ENCODE measurements at regions not wholly inside any gene's neighbourhood (a gene's known extent, or its start where the extent isn't known, plus 50 kb on each side); places are given as distances from the start of the nearest gene placed in this dataset.

DNA sequence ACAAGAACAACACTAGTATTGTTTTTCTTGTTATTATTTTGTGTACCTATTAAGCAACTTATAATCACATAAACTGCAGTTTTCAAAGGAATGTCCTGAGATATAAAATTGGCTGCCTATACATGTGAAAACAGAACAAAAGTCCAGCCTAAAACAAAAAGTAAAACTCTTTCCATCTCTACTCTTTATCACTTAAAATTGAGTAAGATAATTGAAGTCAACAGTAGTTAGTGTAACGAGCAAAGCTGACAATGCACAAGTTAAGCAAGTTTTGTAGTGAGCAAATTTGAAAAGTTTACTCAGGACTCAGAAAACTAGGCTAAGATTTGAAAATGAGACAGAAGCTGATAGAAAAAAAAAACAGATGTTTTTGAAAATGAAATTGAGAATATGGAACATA is 941.4 kb upstream of the MAN1A1 start:
- WGBS (ENCODE audit: low lambda C conversion rate), result 88% methylated on average over 1 of the region's 1 CpG
- H2AFZ ChIP-seq (ENCODE audit: low read length), result no peak overlapping the region
- H3K79me2 ChIP-seq (ENCODE audit: insufficient read depth, low read length), result no peaks in the 10 kb centered on the region
- BruUV-seq (replicated peaks), result no TSS peak
- H3K36me3 ChIP-seq (replicated peaks in 1 of 2; ENCODE audit: control insufficient read depth in 1 of 2, insufficient read depth in 2 of 2, low read length in 2 of 2), result no peaks in the 10 kb centered on the region
- POLR2A ChIA-PET, result no interaction called here
- FAIRE-seq (no peak), DNase-seq (ENCODE audit: low spot score) (no peak), ATAC-seq (no peak)
- TF ChIP-seq NR2F1 (CRISPR knock-in tag; IDR thresholded peaks at IDR 0.05) (no peak), STAT5B (CRISPR knock-in tag; IDR thresholded peaks at IDR 0.05) (no peak), SIN3B (IDR thresholded peaks at IDR 0.05; ENCODE audit: low read length) (no peak), FOXK2 (IDR thresholded peaks at IDR 0.05) (no peak), ARNT2 (CRISPR knock-in tag; IDR thresholded peaks at IDR 0.05; ENCODE audit: low read depth) (no peak), FOXC1 (CRISPR knock-in tag; IDR thresholded peaks at IDR 0.05; ENCODE audit: borderline replicate concordance) (no peak), ZNF230 (CRISPR knock-in tag; IDR thresholded peaks at IDR 0.05) (no peak), ELF3 (CRISPR knock-in tag; IDR thresholded peaks at IDR 0.05) (no peak), CBX2 (IDR thresholded peaks at IDR 0.05; ENCODE audit: low read depth, low read length) (no peak), CBX2 (CRISPR knock-in tag; IDR thresholded peaks at IDR 0.05; ENCODE audit: low read depth) (no peak), ZNF619 (CRISPR knock-in tag; IDR thresholded peaks at IDR 0.05) (no peak), ZFP37 (CRISPR knock-in tag; IDR thresholded peaks at IDR 0.05; ENCODE audit: borderline replicate concordance) (no peak), PRMT3 (CRISPR knock-in tag; IDR thresholded peaks at IDR 0.05; ENCODE audit: borderline replicate concordance, low read depth) (no peak), ZNF75D (CRISPR knock-in tag; IDR thresholded peaks at IDR 0.05; ENCODE audit: borderline replicate concordance) (no peak), ZNF720 (CRISPR knock-in tag; IDR thresholded peaks at IDR 0.05) (no peak)
- TF ChIP-seq, protein P1, sequence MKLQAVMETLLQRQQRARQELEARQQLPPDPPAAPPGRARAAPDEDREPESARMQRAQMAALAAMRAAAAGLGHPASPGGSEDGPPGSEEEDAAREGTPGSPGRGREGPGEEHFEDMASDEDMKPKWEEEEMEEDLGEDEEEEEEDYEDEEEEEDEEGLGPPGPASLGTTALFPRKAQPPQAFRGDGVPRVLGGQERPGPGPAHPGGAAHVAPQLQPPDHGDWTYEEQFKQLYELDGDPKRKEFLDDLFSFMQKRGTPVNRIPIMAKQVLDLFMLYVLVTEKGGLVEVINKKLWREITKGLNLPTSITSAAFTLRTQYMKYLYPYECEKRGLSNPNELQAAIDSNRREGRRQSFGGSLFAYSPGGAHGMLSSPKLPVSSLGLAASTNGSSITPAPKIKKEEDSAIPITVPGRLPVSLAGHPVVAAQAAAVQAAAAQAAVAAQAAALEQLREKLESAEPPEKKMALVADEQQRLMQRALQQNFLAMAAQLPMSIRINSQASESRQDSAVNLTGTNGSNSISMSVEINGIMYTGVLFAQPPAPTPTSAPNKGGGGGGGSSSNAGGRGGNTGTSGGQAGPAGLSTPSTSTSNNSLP (IDR thresholded peaks at IDR 0.05; ENCODE audit: low read depth, low read length), result no peak
- TF ChIP-seq, protein P2, sequence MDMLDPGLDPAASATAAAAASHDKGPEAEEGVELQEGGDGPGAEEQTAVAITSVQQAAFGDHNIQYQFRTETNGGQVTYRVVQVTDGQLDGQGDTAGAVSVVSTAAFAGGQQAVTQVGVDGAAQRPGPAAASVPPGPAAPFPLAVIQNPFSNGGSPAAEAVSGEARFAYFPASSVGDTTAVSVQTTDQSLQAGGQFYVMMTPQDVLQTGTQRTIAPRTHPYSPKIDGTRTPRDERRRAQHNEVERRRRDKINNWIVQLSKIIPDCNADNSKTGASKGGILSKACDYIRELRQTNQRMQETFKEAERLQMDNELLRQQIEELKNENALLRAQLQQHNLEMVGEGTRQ (IDR thresholded peaks at IDR 0.05; ENCODE audit: low read depth, low read length), result no peak
- TF ChIP-seq, protein P2 (CRISPR knock-in tag; IDR thresholded peaks at IDR 0.05; ENCODE audit: borderline replicate concordance), result no peak
- TF ChIP-seq, protein P3, sequence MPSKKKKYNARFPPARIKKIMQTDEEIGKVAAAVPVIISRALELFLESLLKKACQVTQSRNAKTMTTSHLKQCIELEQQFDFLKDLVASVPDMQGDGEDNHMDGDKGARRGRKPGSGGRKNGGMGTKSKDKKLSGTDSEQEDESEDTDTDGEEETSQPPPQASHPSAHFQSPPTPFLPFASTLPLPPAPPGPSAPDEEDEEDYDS (CRISPR knock-in tag; IDR thresholded peaks at IDR 0.05), result no peak
- H3K9me3 ChIP-seq (ENCODE audit: low read length), result no peaks in the 10 kb centered on the region
- H3K9ac ChIP-seq (ENCODE audit: insufficient read depth, low read depth, low read length), result no peak overlapping the region
- H3K27ac ChIP-seq (ENCODE audit: extremely low read length, insufficient read depth, low read length), result no peak overlapping the region
- no peaks in the 10 kb centered on the region for H4K20me1 ChIP-seq (ENCODE audit: insufficient read depth, low read length)
- no peaks in the 10 kb centered on the region for H3K27me3 ChIP-seq (ENCODE audit: control insufficient read depth in 1 of 2, insufficient read depth in 2 of 2, low read length in 2 of 2)
- H3K4me2 ChIP-seq (ENCODE audit: low read depth, low read length), result no peak overlapping the region
- CTCF ChIA-PET (ENCODE audit: low intra/inter-chr PET ratio, low total read pairs), result no interaction called here
- in situ Hi-C loops (cut with HindIII; ENCODE audit: extremely low pct_ligation_motif_present, low pct_unique_long_range_greater_than_20kb) (no loop called here), intact Hi-C loops (cut with micrococcal nuclease; ENCODE audit: unreplicated experiment) (no loop called here)
- no peaks in the 10 kb centered on the region for H3K4me1 ChIP-seq (ENCODE audit: insufficient read depth, low read length)
- H3K4me3 ChIP-seq (replicated peaks in 1 of 3; ENCODE audit: insufficient read depth in 1 of 3, low read depth in 2 of 3, low read length in 3 of 3), result no peak overlapping the region
